ENCODE measurements at regions not wholly inside any gene's neighbourhood (a gene's known extent, or its start where the extent isn't known, plus 50 kb on each side); places are given as distances from the start of the nearest gene placed in this dataset.
"Not testable (repeated sequence)": the region's sequence is repeated elsewhere in the genome, so short reads cannot be mapped to it uniquely, and the experiment has no call there.

- TF ChIP-seq CTCF (IDR thresholded peaks at IDR 0.05; ENCODE audit: low read depth, low read length), result no peak
- DNase-seq (ENCODE audit: low read depth in 2 of 2), result no peak
- H3K4me3 ChIP-seq (replicated peaks in 1 of 2; ENCODE audit: low read depth in 2 of 2, low read length in 2 of 2), result no peak overlapping the region
These were observed 838.4 kb downstream of the RAB28 start for GRCh38 chr4:12645732-12646131.

- no peak for DNase-seq (ENCODE audit: low read depth in 2 of 2)
- TF ChIP-seq CTCF (IDR thresholded peaks at IDR 0.05; ENCODE audit: low read depth, low read length), result no peak
- H3K4me3 ChIP-seq (replicated peaks in 1 of 2; ENCODE audit: low read depth in 2 of 2, low read length in 2 of 2), result no peak overlapping the region
These were observed 839.9 kb downstream of the RAB28 start for GRCh38 chr4:12644261-12644660.

- DNase-seq (ENCODE audit: low read depth in 2 of 2), result peak in 1 of 2 donors; percentile 74
- TF ChIP-seq CTCF (IDR thresholded peaks at IDR 0.05; ENCODE audit: low read depth, low read length), result no peak
- no peak overlapping the region for H3K4me3 ChIP-seq (replicated peaks in 1 of 2; ENCODE audit: low read depth in 2 of 2, low read length in 2 of 2)
These were observed 847.9 kb downstream of the RAB28 start for GRCh38 chr4:12636191-12636590.

GRCh38 chr4:12635629-12636028 is 848.5 kb downstream of the RAB28 start:
- no peak overlapping the region for H3K4me3 ChIP-seq (replicated peaks in 1 of 2; ENCODE audit: low read depth in 2 of 2, low read length in 2 of 2)
- TF ChIP-seq CTCF (IDR thresholded peaks at IDR 0.05; ENCODE audit: low read depth, low read length), result no peak
- no peak for DNase-seq (ENCODE audit: low read depth in 2 of 2)

- peak; percentile 90 for TF ChIP-seq CTCF (IDR thresholded peaks at IDR 0.05; ENCODE audit: low read depth, low read length)
- DNase-seq (ENCODE audit: low read depth in 2 of 2), result peak; percentile 83
- no peak overlapping the region for H3K4me3 ChIP-seq (replicated peaks in 1 of 2; ENCODE audit: low read depth in 2 of 2, low read length in 2 of 2)
These were observed 851.0 kb downstream of the RAB28 start for GRCh38 chr4:12633053-12633651.

- no peak for DNase-seq (ENCODE audit: low read depth in 2 of 2)
- TF ChIP-seq CTCF (IDR thresholded peaks at IDR 0.05; ENCODE audit: low read depth, low read length), result no peak
- H3K4me3 ChIP-seq (replicated peaks in 1 of 2; ENCODE audit: low read depth in 2 of 2, low read length in 2 of 2), result no peak overlapping the region
These were observed 868.3 kb downstream of the RAB28 start for GRCh38 chr4:12615822-12616221.

- no peak for TF ChIP-seq CTCF (IDR thresholded peaks at IDR 0.05; ENCODE audit: low read depth, low read length)
- DNase-seq (ENCODE audit: low read depth in 2 of 2), result no peak
- no peak overlapping the region for H3K4me3 ChIP-seq (replicated peaks in 1 of 2; ENCODE audit: low read depth in 2 of 2, low read length in 2 of 2)
These were observed 871.3 kb downstream of the RAB28 start for GRCh38 chr4:12612876-12613275.

- not testable (repeated sequence) for H3K4me3 ChIP-seq (replicated peaks in 1 of 2; ENCODE audit: low read depth in 2 of 2, low read length in 2 of 2); DNase-seq (ENCODE audit: low read depth in 2 of 2)
These were observed 874.8 kb downstream of the RAB28 start for GRCh38 chr4:12609212-12609875.

Data from cardiac fibroblast (primary cell).